HepG2 (cell line): ENCODE measurements at regions not wholly inside any gene's neighbourhood (a gene's known extent, or its start where the extent isn't known, plus 50 kb on each side); places are given as distances from the start of the nearest gene placed in this dataset.

Experiments
- ATAC-seq: fragments of 200-7000 bp; cut with Tn5 transposase; 3 replicates; pipeline ENCODE4 v1.9.1; 2020; ENCODE audit warnings: mild to moderate bottlenecking, moderate library complexity
- BruUV-seq: library from RNA; stranded (reverse); fragments of 400-500 nt; replicated peaks from 2 replicates; lab custom pipeline; 2021; lab: Mats Ljungman, UMichigan
- CTCF ChIA-PET: fragments of 300-600 bp; formaldehyde crosslinking; extraction: SDS; loops from one replicate; lab custom pipeline; 2021; ENCODE audit warnings: low total read pairs, inconsistent platforms, low intra/inter-chr PET ratio; lab: Yijun Ruan, JAX
- POLR2A ChIA-PET: fragments of 350-600 bp; sonication (Branson Sonifier 250); formaldehyde crosslinking; loops from one replicate; lab custom pipeline; 2020; ENCODE audit warnings: antibody characterized with exemption, inconsistent platforms; lab: Yijun Ruan, JAX
- DNase-seq: peaks from one replicate; pipeline ENCODE4 v3.0.0-alpha.2; 2015; ENCODE audit warnings: low spot score
- FAIRE-seq: peaks from 3 replicates; lab custom pipeline; 2011; peaks lifted over from hg19 to GRCh38; lab: Jason Lieb, UNC
- H2AFZ ChIP-seq: one replicate; pipeline ENCODE4 v1.6.1; 2011; ENCODE audit warnings: low read length, inconsistent platforms
- H3K27ac ChIP-seq: fragments of 300-600 bp; 3 replicates; pipeline ENCODE4 v1.8.0; 2011; ENCODE audit warnings: mixed run types, mild to moderate bottlenecking, mixed read lengths, low read length, inconsistent platforms; ENCODE audit not compliant: insufficient read depth; ENCODE audit errors: extremely low read length
- H3K27me3 ChIP-seq, 2 experiments: fragments of 200-600 bp in 1 of 2; 2 replicates in 1 of 2; 3 replicates in 1 of 2; pipeline versions ENCODE4 v1.6.0 to v1.8.0; 2011; ENCODE audit warnings: low read length in 2 of 2, mild to moderate bottlenecking in 2 of 2, moderate library complexity in 2 of 2, inconsistent platforms in 1 of 2; ENCODE audit not compliant: insufficient read depth in 2 of 2, control insufficient read depth in 1 of 2
- H3K36me3 ChIP-seq, 2 experiments: fragments of 200-600 bp in 1 of 2; replicated peaks in 1 of 2; 2 replicates in 1 of 2; 3 replicates in 1 of 2; pipeline versions ENCODE4 v1.5.1 to v1.8.0; 2011; ENCODE audit warnings: low read length in 2 of 2, inconsistent platforms in 1 of 2; ENCODE audit not compliant: insufficient read depth in 2 of 2, control insufficient read depth in 1 of 2
- H3K4me1 ChIP-seq: 2 replicates; pipeline ENCODE4 v1.5.1; 2012; ENCODE audit warnings: low read length, inconsistent platforms; ENCODE audit not compliant: insufficient read depth
- H3K4me2 ChIP-seq: 2 replicates; pipeline ENCODE4 v1.6.0; 2011; ENCODE audit warnings: low read depth, low read length, inconsistent platforms
- H3K4me3 ChIP-seq, 3 experiments: fragments of 200-600 bp in 1 of 3; sonication (generic), shearing (Covaris generic) in 1 of 3; replicated peaks in 1 of 3; 2 replicates each; pipeline ENCODE4 v1.5.1; 2011 to 2016; ENCODE audit warnings: low read length in 3 of 3, inconsistent platforms in 2 of 3, low read depth in 2 of 3, mild to moderate bottlenecking in 2 of 3, control low read depth in 1 of 3, mixed read lengths in 1 of 3; ENCODE audit not compliant: insufficient read depth in 1 of 3
- H3K79me2 ChIP-seq: one replicate; pipeline ENCODE4 v1.6.1; 2011; ENCODE audit warnings: low read length, inconsistent platforms; ENCODE audit not compliant: insufficient read depth
- H3K9ac ChIP-seq: 2 replicates; pipeline ENCODE4 v1.6.0; 2011; ENCODE audit warnings: mild to moderate bottlenecking, low read depth, low read length, inconsistent platforms; ENCODE audit not compliant: insufficient read depth
- H3K9me3 ChIP-seq: 2 replicates; pipeline ENCODE4 v1.5.1; 2012; ENCODE audit warnings: mild to moderate bottlenecking, low read length
- H4K20me1 ChIP-seq: 2 replicates; pipeline ENCODE4 v1.6.0; 2011; ENCODE audit warnings: inconsistent platforms, mild to moderate bottlenecking, low read length, moderate library complexity; ENCODE audit not compliant: insufficient read depth
- CBX1 ChIP-seq: IDR thresholded peaks from one replicate; pipeline ENCODE4 v1.6.1; 2016; ENCODE audit warnings: antibody characterized with exemption, low read depth
- CHCHD3 ChIP-seq: sonication (generic); formaldehyde crosslinking; IDR thresholded peaks from 2 replicates; pipeline ENCODE4 v1.8.0; 2022; ENCODE audit warnings: mild to moderate bottlenecking, missing genetic modification reagents, moderate library complexity
- KDM3A ChIP-seq: IDR thresholded peaks from 2 replicates; pipeline ENCODE4 v1.6.1; 2018; ENCODE audit warnings: low read depth, missing compliant biosample characterization
- REXO4 ChIP-seq: sonication (generic); formaldehyde crosslinking; IDR thresholded peaks from 2 replicates; pipeline ENCODE4 v1.8.0; 2022; ENCODE audit warnings: missing genetic modification reagents, mild to moderate bottlenecking, borderline replicate concordance
- RFX5 ChIP-seq: IDR thresholded peaks from 2 replicates; pipeline ENCODE4 v1.6.1; 2011; ENCODE audit warnings: low read depth, low read length, improper control_type of control experiment
- ZFP82 ChIP-seq: sonication (generic); formaldehyde crosslinking; IDR thresholded peaks from 2 replicates; pipeline ENCODE4 v1.5.1; 2020; ENCODE audit warnings: mild to moderate bottlenecking, missing genetic modification reagents, borderline replicate concordance
- ZNF121 ChIP-seq: sonication (generic); formaldehyde crosslinking; IDR thresholded peaks from 2 replicates; pipeline ENCODE4 v1.5.0; 2020; ENCODE audit warnings: mild to moderate bottlenecking, missing genetic modification reagents
- WGBS: methylation state at CpG from one replicate; pipeline ENCODE4 v1.1.6; 2017; ENCODE audit warnings: low lambda C conversion rate; 5-methylcytosine and 5-hydroxymethylcytosine counted together
- in situ Hi-C: cut with HindIII; loops from 2 replicates; pipeline ENCODE4 v1.10.0; 2017; ENCODE audit warnings: low pct_unique_long_range_greater_than_20kb; ENCODE audit not compliant: extremely low pct_ligation_motif_present
- intact Hi-C: fragments of 100-400 bp; cut with micrococcal nuclease; formaldehyde crosslinking; loops from one replicate; pipeline ENCODE4 v1.10.0; 2022; ENCODE audit not compliant: unreplicated experiment
- TF ChIP-seq, protein P1 (sequence below): sonication (generic); formaldehyde crosslinking; IDR thresholded peaks from 2 replicates; pipeline ENCODE4 v1.4.0; 2020; ENCODE audit warnings: missing genetic modification reagents, borderline replicate concordance
- TF ChIP-seq, protein P2 (sequence below): sonication (generic); formaldehyde crosslinking; IDR thresholded peaks from 2 replicates; pipeline ENCODE4 v1.5.1; 2020; ENCODE audit warnings: mild to moderate bottlenecking, missing genetic modification reagents, borderline replicate concordance

GRCh38 chr2:242065426-242065825, 195.9 kb downstream of the RTP5 start:
- TF ChIP-seq CHCHD3 (no peak), ZFP82 (CRISPR knock-in tag) (no peak), REXO4 (CRISPR knock-in tag) (no peak), ZNF121 (CRISPR knock-in tag) (no peak), RFX5 (no peak), CBX1 (no peak), KDM3A (CRISPR knock-in tag) (no peak)
- TF ChIP-seq, protein P1, sequence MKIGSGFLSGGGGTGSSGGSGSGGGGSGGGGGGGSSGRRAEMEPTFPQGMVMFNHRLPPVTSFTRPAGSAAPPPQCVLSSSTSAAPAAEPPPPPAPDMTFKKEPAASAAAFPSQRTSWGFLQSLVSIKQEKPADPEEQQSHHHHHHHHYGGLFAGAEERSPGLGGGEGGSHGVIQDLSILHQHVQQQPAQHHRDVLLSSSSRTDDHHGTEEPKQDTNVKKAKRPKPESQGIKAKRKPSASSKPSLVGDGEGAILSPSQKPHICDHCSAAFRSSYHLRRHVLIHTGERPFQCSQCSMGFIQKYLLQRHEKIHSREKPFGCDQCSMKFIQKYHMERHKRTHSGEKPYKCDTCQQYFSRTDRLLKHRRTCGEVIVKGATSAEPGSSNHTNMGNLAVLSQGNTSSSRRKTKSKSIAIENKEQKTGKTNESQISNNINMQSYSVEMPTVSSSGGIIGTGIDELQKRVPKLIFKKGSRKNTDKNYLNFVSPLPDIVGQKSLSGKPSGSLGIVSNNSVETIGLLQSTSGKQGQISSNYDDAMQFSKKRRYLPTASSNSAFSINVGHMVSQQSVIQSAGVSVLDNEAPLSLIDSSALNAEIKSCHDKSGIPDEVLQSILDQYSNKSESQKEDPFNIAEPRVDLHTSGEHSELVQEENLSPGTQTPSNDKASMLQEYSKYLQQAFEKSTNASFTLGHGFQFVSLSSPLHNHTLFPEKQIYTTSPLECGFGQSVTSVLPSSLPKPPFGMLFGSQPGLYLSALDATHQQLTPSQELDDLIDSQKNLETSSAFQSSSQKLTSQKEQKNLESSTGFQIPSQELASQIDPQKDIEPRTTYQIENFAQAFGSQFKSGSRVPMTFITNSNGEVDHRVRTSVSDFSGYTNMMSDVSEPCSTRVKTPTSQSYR (CRISPR knock-in tag), result no peak
- TF ChIP-seq, protein P2, sequence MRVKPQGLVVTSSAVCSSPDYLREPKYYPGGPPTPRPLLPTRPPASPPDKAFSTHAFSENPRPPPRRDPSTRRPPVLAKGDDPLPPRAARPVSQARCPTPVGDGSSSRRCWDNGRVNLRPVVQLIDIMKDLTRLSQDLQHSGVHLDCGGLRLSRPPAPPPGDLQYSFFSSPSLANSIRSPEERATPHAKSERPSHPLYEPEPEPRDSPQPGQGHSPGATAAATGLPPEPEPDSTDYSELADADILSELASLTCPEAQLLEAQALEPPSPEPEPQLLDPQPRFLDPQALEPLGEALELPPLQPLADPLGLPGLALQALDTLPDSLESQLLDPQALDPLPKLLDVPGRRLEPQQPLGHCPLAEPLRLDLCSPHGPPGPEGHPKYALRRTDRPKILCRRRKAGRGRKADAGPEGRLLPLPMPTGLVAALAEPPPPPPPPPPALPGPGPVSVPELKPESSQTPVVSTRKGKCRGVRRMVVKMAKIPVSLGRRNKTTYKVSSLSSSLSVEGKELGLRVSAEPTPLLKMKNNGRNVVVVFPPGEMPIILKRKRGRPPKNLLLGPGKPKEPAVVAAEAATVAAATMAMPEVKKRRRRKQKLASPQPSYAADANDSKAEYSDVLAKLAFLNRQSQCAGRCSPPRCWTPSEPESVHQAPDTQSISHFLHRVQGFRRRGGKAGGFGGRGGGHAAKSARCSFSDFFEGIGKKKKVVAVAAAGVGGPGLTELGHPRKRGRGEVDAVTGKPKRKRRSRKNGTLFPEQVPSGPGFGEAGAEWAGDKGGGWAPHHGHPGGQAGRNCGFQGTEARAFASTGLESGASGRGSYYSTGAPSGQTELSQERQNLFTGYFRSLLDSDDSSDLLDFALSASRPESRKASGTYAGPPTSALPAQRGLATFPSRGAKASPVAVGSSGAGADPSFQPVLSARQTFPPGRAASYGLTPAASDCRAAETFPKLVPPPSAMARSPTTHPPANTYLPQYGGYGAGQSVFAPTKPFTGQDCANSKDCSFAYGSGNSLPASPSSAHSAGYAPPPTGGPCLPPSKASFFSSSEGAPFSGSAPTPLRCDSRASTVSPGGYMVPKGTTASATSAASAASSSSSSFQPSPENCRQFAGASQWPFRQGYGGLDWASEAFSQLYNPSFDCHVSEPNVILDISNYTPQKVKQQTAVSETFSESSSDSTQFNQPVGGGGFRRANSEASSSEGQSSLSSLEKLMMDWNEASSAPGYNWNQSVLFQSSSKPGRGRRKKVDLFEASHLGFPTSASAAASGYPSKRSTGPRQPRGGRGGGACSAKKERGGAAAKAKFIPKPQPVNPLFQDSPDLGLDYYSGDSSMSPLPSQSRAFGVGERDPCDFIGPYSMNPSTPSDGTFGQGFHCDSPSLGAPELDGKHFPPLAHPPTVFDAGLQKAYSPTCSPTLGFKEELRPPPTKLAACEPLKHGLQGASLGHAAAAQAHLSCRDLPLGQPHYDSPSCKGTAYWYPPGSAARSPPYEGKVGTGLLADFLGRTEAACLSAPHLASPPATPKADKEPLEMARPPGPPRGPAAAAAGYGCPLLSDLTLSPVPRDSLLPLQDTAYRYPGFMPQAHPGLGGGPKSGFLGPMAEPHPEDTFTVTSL (CRISPR knock-in tag), result no peak
- H3K79me2 ChIP-seq, result no peaks in the 10 kb centered on the region
- no peak overlapping the region for H3K27ac ChIP-seq
- no peaks in the 10 kb centered on the region for H3K36me3 ChIP-seq
- H4K20me1 ChIP-seq, result no peaks in the 10 kb centered on the region
- WGBS, result 96% methylated on average over 11 of the region's 11 CpGs
- ATAC-seq, result no peak
- no peak for DNase-seq
- no peak overlapping the region for H3K9ac ChIP-seq
- CTCF ChIA-PET, result no interaction called here
- intact Hi-C loops (no loop called here), in situ Hi-C loops (no loop called here)
- H2AFZ ChIP-seq, result no peak overlapping the region
- POLR2A ChIA-PET, result no interaction called here
- H3K4me3 ChIP-seq, result no peak overlapping the region
- no peaks in the 10 kb centered on the region for H3K27me3 ChIP-seq
- no TSS peak for BruUV-seq
- H3K4me2 ChIP-seq, result no peak overlapping the region
- no peaks in the 10 kb centered on the region for H3K9me3 ChIP-seq
- FAIRE-seq, result no peak
- H3K4me1 ChIP-seq, result peaks cover 37% of the 10 kb centered on the region
